Liver (tissue), 8 donors: ENCODE measurements at regions not wholly inside any gene's neighbourhood (a gene's known extent, or its start where the extent isn't known, plus 50 kb on each side); places are given as distances from the start of the nearest gene placed in this dataset.
A peak's percentile ranks its signal among the peaks of the same experiment; 100 is the strongest.

ENCODE experiments used
- DNase-seq: peaks from one replicate; pipeline ENCODE4 v3.0.0-alpha.2; 2017; ENCODE audit warnings: low spot score
- H3K27ac ChIP-seq, 2 donors: one replicate each; pipeline ENCODE4 v1.7.0; 2013; ENCODE audit warnings: inconsistent platforms in 2 of 2, low read length in 2 of 2, control low read depth in 1 of 2, low read depth in 1 of 2, mild to moderate bottlenecking in 1 of 2
- H3K27me3 ChIP-seq, 4 donors: one replicate each; pipeline versions ENCODE4 v1.6.1 to v1.7.0; 2013; ENCODE audit warnings: low read length in 3 of 4, inconsistent platforms in 1 of 4, mild to moderate bottlenecking in 1 of 4, moderate library complexity in 1 of 4; ENCODE audit not compliant: control insufficient read depth in 4 of 4, insufficient read depth in 4 of 4
- H3K36me3 ChIP-seq, 4 donors: one replicate each; pipeline versions ENCODE4 v1.6.1 to v1.7.0; 2013; ENCODE audit warnings: low read length in 3 of 4, mild to moderate bottlenecking in 3 of 4, low read depth in 1 of 4, moderate library complexity in 1 of 4; ENCODE audit not compliant: control insufficient read depth in 4 of 4, insufficient read depth in 3 of 4
- H3K4me1 ChIP-seq, 4 donors: one replicate each; pipeline versions ENCODE4 v1.6.1 to v1.7.0; 2013; ENCODE audit warnings: low read length in 3 of 4, mild to moderate bottlenecking in 3 of 4, moderate library complexity in 1 of 4; ENCODE audit not compliant: control insufficient read depth in 4 of 4, insufficient read depth in 4 of 4
- H3K4me3 ChIP-seq, 3 donors: one replicate each; pipeline versions ENCODE4 v1.6.1 to v1.7.0; 2013; ENCODE audit warnings: low read length in 3 of 3, control low read depth in 1 of 3, low read depth in 1 of 3, mild to moderate bottlenecking in 1 of 3
- H3K9ac ChIP-seq, 2 donors: one replicate each; pipeline ENCODE4 v1.7.0; 2013; ENCODE audit warnings: low read length in 2 of 2, mild to moderate bottlenecking in 2 of 2, moderate library complexity in 2 of 2, control low read depth in 1 of 2, low read depth in 1 of 2
- H3K9me3 ChIP-seq, 4 donors: one replicate each; pipeline versions ENCODE4 v1.6.1 to v1.7.0; 2013; ENCODE audit warnings: low read length in 3 of 4; ENCODE audit not compliant: control insufficient read depth in 4 of 4
- ATF3 ChIP-seq: IDR thresholded peaks from 2 replicates; pipeline ENCODE4 v1.6.1; 2016; ENCODE audit warnings: antibody characterized with exemption
- CTCF ChIP-seq: fragments of 150-350 bp; IDR thresholded peaks from 2 replicates; pipeline ENCODE4 v1.5.1; 2017; ENCODE audit warnings: improper control_type of control experiment, low read depth, low read length; ENCODE audit not compliant: missing input control
- EGR1 ChIP-seq, 2 donors: IDR thresholded peaks; 2 replicates each; pipeline ENCODE4 v1.6.1; 2016 to 2018; ENCODE audit warnings: antibody characterized with exemption in 2 of 2, low read depth in 2 of 2
- FOXA1 ChIP-seq: IDR thresholded peaks from 2 replicates; pipeline ENCODE4 v1.6.1; 2016; ENCODE audit warnings: antibody characterized with exemption
- FOXA2 ChIP-seq: IDR thresholded peaks from 2 replicates; pipeline ENCODE4 v1.6.1; 2016; ENCODE audit warnings: antibody characterized with exemption
- GABPA ChIP-seq, 2 donors: IDR thresholded peaks in 1 of 2; conservative IDR thresholded peaks in 1 of 2; 2 replicates each; pipeline ENCODE4 v1.6.1; 2016; ENCODE audit warnings: antibody characterized with exemption in 2 of 2, mild to moderate bottlenecking in 1 of 2, moderate library complexity in 1 of 2
- HNF4A ChIP-seq, 2 donors: conservative IDR thresholded peaks; 2 replicates each; pipeline ENCODE4 v1.6.1; 2016; ENCODE audit warnings: antibody characterized with exemption in 2 of 2, mild to moderate bottlenecking in 2 of 2
- HNF4G ChIP-seq: IDR thresholded peaks from 2 replicates; pipeline ENCODE4 v1.6.1; 2016; ENCODE audit warnings: antibody characterized with exemption
- JUND ChIP-seq, 2 donors: IDR thresholded peaks; 2 replicates each; pipeline ENCODE4 v1.6.1; 2016; ENCODE audit warnings: antibody characterized with exemption in 2 of 2
- MAX ChIP-seq: IDR thresholded peaks from 2 replicates; pipeline ENCODE4 v1.6.1; 2016; ENCODE audit warnings: antibody characterized with exemption
- NR2F2 ChIP-seq: IDR thresholded peaks from 2 replicates; pipeline ENCODE4 v1.6.1; 2016; ENCODE audit warnings: antibody characterized with exemption
- RAD21 ChIP-seq, 2 donors: IDR thresholded peaks; 2 replicates each; pipeline ENCODE4 v1.6.1; 2016; ENCODE audit warnings: antibody characterized with exemption in 2 of 2, mild to moderate bottlenecking in 2 of 2
- REST ChIP-seq: IDR thresholded peaks from 2 replicates; pipeline ENCODE4 v1.6.1; 2016; ENCODE audit warnings: antibody characterized with exemption, mild to moderate bottlenecking
- RXRA ChIP-seq, 2 donors: IDR thresholded peaks; 2 replicates each; pipeline ENCODE4 v1.6.1; 2017 to 2018; ENCODE audit warnings: antibody characterized with exemption in 2 of 2, mild to moderate bottlenecking in 1 of 2
- SP1 ChIP-seq: IDR thresholded peaks from 2 replicates; pipeline ENCODE4 v1.6.1; 2018; ENCODE audit warnings: antibody characterized with exemption, mild to moderate bottlenecking
- TAF1 ChIP-seq: conservative IDR thresholded peaks from 2 replicates; pipeline ENCODE4 v1.6.1; 2016; ENCODE audit warnings: antibody characterized with exemption, mild to moderate bottlenecking
- YY1 ChIP-seq: IDR thresholded peaks from 2 replicates; pipeline ENCODE4 v1.6.1; 2016; ENCODE audit warnings: antibody characterized with exemption, mild to moderate bottlenecking
- ZBTB33 ChIP-seq: IDR thresholded peaks from 2 replicates; pipeline ENCODE4 v1.6.1; 2016; ENCODE audit warnings: antibody characterized with exemption
- WGBS: extraction: QIAGEN DNeasy Blood & Tissue Kit; methylation state at CpG from one replicate; pipeline ENCODE4 v1.1.7; 2013; 5-methylcytosine and 5-hydroxymethylcytosine counted together
- donor health status: healthy.
- donor health status: healthy.
- donor health status: healthy.
- donor health status: healthy.
- donor health status: healthy.

- 89% methylated on average over 14 of the region's 14 CpGs for WGBS
- TF ChIP-seq RAD21 (IDR thresholded peaks at IDR 0.05) = peak; percentile 19 to 35
- no peak for TF ChIP-seq ZBTB33
- TF ChIP-seq NR2F2 = no peak
- TF ChIP-seq CTCF = no peak
- no peak overlapping the region for H3K27ac ChIP-seq
- H3K27me3 ChIP-seq = no peaks in the 10 kb centered on the region
- H3K9me3 ChIP-seq = no peaks in the 10 kb centered on the region
- DNase-seq = no peak
- no peaks in the 10 kb centered on the region for H3K4me1 ChIP-seq
- no peaks in the 10 kb centered on the region for H3K36me3 ChIP-seq
- H3K4me3 ChIP-seq = no peak overlapping the region
- H3K9ac ChIP-seq = no peak overlapping the region
These were observed 197.5 kb upstream of the CHAC2 start for GRCh38 chr2:53569957-53570727.

GRCh38 chr2:53568469-53568868 lies 199.1 kb upstream of the CHAC2 start:
- H3K4me1 ChIP-seq = no peaks in the 10 kb centered on the region
- no peak for DNase-seq
- H3K4me3 ChIP-seq = no peak overlapping the region
- no peaks in the 10 kb centered on the region for H3K9me3 ChIP-seq
- 68% methylated on average over 4 of the region's 4 CpGs for WGBS
- no peak overlapping the region for H3K9ac ChIP-seq
- H3K36me3 ChIP-seq = no peaks in the 10 kb centered on the region
- no peak overlapping the region for H3K27ac ChIP-seq
- no peak for TF ChIP-seq JUND (IDR thresholded peaks at IDR 0.05)
- TF ChIP-seq SP1 = no peak
- TF ChIP-seq HNF4A (conservative IDR thresholded peaks at IDR 0.05) = no peak
- TF ChIP-seq REST = no peak
- TF ChIP-seq MAX = no peak
- no peak for TF ChIP-seq FOXA1
- TF ChIP-seq RAD21 (IDR thresholded peaks at IDR 0.05) = no peak
- TF ChIP-seq EGR1 (IDR thresholded peaks at IDR 0.05; ENCODE audit: low read depth in 2 of 2) = no peak
- no peak for TF ChIP-seq CTCF
- no peak for TF ChIP-seq TAF1
- TF ChIP-seq RXRA (IDR thresholded peaks at IDR 0.05) = no peak
- no peak for TF ChIP-seq FOXA2
- TF ChIP-seq ATF3 = no peak
- TF ChIP-seq HNF4G = no peak
- TF ChIP-seq GABPA (IDR thresholded peaks at IDR 0.05 in 1 of 2, conservative IDR thresholded peaks at IDR 0.05 in 1 of 2) = no peak
- TF ChIP-seq YY1 = no peak
- TF ChIP-seq ZBTB33 = no peak
- no peaks in the 10 kb centered on the region for H3K27me3 ChIP-seq
